IPS DF 4.7 (cell line): ENCODE measurements at regions not wholly inside any gene's neighbourhood (a gene's known extent, or its start where the extent isn't known, plus 50 kb on each side); places are given as distances from the start of the nearest gene placed in this dataset.

ENCODE experiments used
- DNase-seq: peaks from one replicate; pipeline ENCODE4 v3.0.0-alpha.2; 2013; ENCODE audit warnings: low spot score; ENCODE audit errors: extremely low read depth

- DNase-seq: no peak
Measured at GRCh38 chr3:16106050-16106449, 68.4 kb upstream of the GALNT15 start.

- DNase-seq: no peak
Measured at GRCh38 chr3:16108424-16108823, 66.1 kb upstream of the GALNT15 start.

- DNase-seq: no peak
Measured at GRCh38 chr3:16109929-16110328, 64.6 kb upstream of the GALNT15 start.

- no peak for DNase-seq
Measured at GRCh38 chr3:16112910-16113504, 61.5 kb upstream of the GALNT15 start.

GRCh38 chr3:16113704-16114103 lies 60.8 kb upstream of the GALNT15 start:
- no peak for DNase-seq

GRCh38 chr3:16114429-16114828 lies 60.1 kb upstream of the GALNT15 start:
- DNase-seq: no peak

GRCh38 chr3:16114930-16115329 lies 59.5 kb upstream of the GALNT15 start:
- DNase-seq: no peak

- DNase-seq: no peak
Measured at GRCh38 chr3:16118396-16118795, 56.1 kb upstream of the GALNT15 start.

GRCh38 chr3:16119887-16120286 lies 54.6 kb upstream of the GALNT15 start:
- DNase-seq: no peak

- no peak for DNase-seq
Measured at GRCh38 chr3:16121391-16121790, 53.1 kb upstream of the GALNT15 start.

GRCh38 chr3:16122155-16122554 lies 52.3 kb upstream of the GALNT15 start:
- no peak for DNase-seq

GRCh38 chr3:16122661-16123060 lies 51.8 kb upstream of the GALNT15 start:
- no peak for DNase-seq

- DNase-seq: no peak
Measured at GRCh38 chr3:16124636-16125035, 49.8 kb upstream of the GALNT15 start.
